ENCODE measurements at regions not wholly inside any gene's neighbourhood (a gene's known extent, or its start where the extent isn't known, plus 50 kb on each side); places are given as distances from the start of the nearest gene placed in this dataset.

DNA sequence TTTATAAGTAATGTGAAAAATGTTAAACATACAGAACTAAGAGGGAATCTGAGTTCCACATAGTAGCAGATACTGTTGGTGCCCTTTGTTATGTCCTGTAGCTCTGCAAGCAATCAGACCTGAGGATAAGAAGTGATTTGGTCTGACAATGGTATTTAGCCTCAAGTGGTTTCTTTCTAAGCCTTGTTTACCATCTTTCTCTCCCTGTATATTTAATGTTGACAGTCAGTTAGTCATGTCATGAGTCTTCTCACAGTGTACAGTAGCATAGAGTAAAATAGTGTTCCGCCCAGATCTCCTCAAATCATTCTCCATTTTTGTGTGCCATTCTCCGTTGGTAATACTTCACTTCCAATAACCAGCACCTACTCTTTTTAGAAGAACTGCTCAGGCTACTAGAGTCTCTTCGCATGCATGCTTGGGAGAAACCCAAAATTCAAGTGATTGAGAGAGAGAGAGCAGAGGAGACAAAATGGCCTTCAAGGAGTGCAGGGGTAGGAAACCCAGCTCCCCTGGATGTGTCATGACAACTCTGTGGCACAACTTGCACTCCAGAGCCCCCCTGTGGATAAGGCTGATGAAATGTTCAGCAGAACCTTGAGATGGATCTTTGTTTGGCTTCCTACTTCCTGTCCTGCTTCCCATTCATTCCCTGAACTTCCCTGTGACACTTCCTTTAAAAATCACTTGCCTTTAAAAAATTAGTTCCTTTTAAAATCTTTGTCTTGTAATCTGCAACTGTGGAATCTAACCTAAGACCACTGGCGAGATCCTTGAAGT lies 129.2 kb upstream of the FST start:
- DNase-seq (no peak), ATAC-seq (no peak)
- intact Hi-C loops (cut with micrococcal nuclease) = no loop called here

DNA sequence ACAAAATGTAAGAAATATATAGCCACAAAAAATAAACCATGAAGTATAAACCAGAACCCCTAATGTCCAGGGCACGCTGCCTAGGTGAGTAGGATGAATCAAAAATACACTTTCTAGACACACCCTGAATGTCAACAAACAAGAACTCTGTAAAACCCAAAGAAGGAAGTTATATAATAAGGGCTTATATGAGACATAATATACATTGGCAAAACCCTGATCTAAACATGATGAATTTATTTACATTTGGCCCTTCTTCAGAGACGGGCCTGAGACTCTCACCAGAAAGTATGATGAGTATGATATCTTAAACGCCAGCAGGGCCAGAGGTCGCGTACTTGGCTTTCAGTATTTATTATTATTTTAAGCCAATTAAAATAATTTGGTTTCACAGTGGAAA lies 125.1 kb upstream of the FST start:
- DNase-seq = no peak
- ATAC-seq = no peak
- intact Hi-C loops (cut with micrococcal nuclease) = no loop called here

DNA sequence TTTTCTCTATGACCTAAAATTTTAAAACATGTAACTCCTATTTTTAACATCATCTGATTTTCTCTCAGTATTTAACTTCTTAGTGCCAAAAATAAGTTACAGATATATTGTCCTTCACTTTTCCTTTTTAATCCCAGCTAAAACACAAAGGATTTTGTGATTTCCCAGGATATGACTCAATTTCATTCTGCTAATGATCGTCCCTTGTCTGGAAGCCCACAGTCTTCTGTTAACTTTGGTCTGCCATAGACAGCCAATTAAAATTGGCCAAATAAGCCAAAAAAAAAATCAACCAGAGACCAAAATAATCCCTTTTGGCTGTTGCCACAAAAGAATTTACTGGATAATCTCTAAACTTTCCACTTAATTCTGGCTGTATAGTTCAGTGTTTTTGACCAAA lies 124.5 kb upstream of the FST start:
- intact Hi-C loops (cut with micrococcal nuclease) = no loop called here
- DNase-seq (no peak), ATAC-seq (no peak)

DNA sequence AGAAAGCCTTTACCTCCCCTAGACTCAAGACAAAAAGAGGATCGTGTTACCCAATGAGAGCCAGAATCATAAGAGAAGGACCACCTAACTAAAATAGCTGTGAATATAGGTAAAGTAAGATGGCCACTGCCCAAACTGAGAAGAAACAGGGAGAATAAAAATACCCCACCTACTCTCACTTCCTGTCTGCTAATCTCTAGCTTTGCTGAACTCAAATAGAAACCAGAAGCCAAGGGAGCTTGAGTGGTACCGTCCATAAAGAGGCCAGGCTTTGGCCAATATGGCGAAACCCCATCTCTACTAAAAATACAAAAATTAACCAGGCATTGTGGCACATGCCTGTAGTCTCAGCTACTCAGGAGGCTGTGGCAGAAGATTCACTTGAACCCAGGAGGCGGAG lies 123.0 kb upstream of the FST start:
- intact Hi-C loops (cut with micrococcal nuclease) = no loop called here
- ATAC-seq (no peak), DNase-seq (no peak)

DNA sequence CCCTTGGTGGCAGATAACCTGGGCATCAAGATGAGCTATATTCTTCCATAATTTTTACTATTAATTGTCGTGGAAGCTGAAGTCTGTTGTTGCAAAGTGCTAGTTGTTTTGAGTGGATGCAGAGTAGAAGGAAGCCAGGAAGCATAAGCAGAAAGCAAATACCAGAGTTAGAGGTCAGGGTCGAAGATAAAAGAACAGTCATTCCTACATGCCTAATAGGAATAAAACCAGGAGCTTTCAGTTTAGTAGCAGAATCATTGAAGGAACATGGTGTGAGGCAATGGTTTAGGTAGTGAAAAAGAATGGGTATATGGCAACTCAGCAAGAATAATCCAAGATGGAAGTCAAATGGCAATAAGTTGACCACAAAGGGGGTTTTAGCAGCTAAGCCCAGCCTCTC lies 121.6 kb upstream of the FST start:
- intact Hi-C loops (cut with micrococcal nuclease) = no loop called here
- DNase-seq (no peak), ATAC-seq (no peak)

DNA sequence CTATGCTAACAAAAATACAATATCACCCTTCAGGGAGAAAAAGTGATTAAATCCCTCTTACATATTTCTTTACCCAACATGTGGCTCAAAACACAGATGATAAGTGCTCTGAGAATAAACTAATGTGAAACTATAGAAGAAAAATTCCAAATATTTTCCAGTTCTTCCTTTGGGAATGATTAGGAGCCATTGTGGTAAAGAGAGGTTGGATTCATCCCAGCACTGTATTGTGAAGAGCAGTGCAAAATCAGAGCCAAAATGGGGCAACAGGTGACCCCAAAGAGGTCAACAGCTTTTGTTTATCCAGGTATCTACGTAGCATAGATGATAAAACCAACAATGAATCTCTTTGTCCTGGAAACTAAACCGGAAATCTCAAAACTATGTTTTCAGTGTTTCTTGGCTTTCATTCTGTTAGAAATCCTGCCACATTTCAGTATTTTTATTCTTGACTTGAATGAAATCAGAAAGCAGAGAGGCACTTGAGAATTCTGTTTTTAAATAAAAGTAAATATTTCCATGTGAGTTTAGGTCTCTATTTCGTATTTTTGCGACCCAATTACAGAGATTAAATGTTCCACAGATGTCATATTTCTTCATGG lies 120.4 kb upstream of the FST start:
- peak; percentile 42 for ATAC-seq
- intact Hi-C loops (cut with micrococcal nuclease) = no loop called here
- no peak for DNase-seq

DNA sequence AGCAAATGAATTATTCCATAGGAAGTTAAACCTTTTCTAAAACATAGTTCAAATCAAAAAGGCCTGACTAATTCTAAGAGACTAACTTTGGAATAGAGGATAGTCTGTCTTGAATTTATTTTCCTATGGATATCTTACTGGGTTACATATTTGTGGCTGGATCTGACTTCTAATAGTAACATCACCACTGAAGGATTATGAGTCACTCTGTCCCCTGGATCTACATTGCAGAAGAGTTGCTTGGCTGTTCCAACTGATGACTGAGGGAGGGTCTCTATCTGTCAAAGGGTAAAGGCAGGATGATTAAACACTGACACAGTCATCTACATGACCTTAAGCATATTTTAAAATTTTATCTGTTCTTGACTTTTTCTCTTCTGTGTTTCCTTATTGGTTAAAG lies 119.6 kb upstream of the FST start:
- peak; percentile 23 for ATAC-seq
- intact Hi-C loops (cut with micrococcal nuclease) = no loop called here
- DNase-seq = no peak

DNA sequence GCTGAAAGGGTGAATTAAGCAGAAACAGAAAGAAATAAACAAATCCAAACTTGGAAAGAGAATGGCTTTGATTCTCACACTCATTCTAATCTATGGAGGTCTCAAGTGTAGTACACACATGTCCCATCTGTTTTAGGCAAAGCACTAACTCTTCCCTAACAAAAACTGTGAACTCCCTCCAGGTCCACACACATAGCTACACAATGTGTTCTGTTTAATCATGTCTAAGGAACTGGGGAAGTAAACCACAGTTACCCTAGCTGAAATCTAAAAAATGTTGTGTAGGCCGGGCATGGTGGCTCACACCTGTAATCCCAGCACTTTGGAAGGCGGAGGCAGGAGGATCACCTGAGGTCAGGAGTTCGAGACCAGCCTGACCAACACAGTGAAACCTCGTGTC lies 118.7 kb upstream of the FST start:
- intact Hi-C loops (cut with micrococcal nuclease) = no loop called here
- no peak for DNase-seq
- ATAC-seq = no peak

DNA sequence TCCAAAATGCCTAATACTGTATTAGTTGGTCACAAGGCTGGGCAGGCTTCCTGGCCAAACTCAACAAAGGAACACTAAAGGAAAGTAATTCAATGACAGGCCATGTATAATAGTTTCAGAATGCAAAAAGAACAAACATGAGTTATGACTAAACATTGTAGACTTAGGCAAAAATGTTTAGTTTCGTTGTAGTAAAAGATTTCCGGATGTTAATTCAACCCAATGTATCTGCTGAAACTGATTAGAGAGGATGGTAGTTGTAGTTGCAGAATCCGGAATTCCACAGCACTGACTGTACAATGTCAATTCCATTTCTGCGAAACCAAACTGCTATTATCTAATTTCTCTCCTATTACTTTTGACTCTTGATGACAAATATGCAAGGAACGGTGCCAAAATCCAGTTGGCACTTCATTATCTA lies 117.9 kb upstream of the FST start:
- intact Hi-C loops (cut with micrococcal nuclease) = no loop called here
- DNase-seq = no peak
- peak; percentile 53 for ATAC-seq

DNA sequence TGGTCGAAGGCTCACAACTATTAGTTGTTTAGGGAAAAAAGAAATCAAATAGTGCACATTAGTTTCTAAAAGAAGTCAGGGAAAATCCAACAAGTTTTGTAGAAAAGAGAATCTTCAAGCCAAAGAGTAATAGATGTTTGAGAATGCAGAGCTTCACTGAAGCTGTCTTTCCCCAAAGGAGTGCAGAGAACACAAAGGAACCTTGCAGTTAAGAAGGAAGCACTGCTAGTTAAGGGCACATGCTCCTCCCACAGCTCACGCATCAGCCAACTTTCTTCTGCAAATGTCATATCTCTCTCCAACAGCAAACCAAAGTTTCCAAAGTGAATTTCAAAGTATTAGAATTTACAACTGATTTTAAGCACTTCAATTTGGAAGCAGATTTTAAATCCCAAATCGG lies 116.4 kb upstream of the FST start:
- DNase-seq (no peak), ATAC-seq (peak; percentile 51)
- intact Hi-C loops (cut with micrococcal nuclease) = no loop called here

DNA sequence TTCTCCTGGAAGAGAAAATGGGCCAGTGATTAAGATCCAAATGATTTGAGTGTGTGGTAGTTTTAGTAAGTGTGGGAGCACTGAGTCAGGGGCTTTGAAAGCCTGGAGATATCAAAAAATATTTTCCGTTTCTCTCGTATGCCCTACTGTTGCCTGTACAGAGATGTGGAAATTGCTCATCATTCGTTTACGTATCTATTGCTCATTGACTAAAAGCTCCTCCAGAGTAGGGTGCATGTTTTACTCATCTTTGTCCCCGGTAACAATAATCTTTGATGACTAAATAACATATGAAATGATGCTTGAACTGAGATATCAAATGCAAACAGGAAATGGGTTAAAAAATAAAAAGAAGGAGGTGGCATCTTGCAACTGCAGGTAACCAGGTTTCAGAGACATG lies 114.2 kb upstream of the FST start:
- DNase-seq (no peak), ATAC-seq (no peak)
- intact Hi-C loops (cut with micrococcal nuclease) = no loop called here

DNA sequence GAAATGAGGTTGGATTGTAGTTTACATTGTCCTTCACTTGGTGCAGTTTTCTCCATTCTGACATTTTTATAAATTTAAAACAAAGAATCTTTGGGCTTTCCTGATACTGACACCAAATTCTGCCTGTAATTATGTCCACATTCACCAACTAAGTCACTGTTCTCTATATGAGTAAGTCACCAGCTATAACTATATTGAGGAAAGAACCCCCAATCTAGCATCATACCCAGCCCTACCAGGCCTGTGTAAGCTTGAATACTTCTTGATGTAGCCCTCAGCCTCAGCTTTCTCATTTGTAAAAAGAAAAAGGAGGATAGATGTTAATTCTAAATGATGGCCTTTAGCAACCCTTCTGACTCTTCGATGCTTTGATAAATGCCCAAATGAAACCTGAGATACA lies 112.7 kb upstream of the FST start:
- ATAC-seq = no peak
- intact Hi-C loops (cut with micrococcal nuclease) = no loop called here
- no peak for DNase-seq

DNA sequence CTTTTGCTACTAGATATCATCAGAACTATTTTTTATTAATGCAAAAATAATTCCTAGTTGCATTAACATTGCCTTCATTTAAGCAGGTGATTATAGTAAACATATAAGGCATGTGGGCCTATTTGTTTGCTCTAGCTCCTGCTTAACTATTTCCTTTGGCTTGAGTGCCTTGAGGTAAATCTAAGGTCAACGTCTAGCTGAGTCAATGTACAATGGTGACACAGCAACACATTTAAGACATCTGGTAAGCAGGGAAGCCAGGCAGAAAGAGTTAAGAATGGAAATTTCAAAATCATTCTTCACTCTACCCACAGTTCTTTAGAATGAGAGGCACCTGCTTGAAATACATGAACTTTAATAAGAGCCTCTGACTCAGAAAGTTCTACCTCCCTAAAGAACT lies 111.9 kb upstream of the FST start:
- ATAC-seq (no peak), DNase-seq (no peak)
- intact Hi-C loops (cut with micrococcal nuclease) = no loop called here

DNA sequence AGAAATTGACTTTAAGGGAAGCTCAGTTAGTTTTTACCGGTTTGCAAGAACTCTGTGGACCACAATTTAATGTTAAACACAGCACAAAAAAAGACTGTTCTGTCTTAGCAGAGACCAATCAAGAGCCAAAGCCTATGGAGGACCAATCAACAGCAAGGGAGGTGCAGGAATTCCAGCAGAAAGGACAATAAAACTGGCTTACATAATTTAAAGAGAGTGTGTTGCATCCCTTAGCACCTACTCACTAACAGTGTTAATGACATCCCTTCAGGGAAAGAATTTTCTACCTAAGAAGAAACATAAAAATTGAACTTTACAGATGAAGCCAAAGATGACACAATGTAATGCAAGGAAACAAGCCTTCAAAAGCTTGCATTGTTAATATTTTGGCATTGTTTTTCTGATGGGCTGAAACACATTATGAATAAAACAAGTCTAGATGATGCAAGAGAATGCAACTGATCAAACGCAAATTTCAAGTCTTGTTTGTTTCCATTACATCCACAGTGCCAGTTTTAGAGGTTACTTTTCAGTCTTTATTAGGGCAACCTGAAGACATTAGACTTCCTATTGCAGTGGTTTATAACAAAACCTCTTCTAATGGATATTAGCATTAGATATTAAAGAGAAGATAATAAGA lies 111.3 kb upstream of the FST start:
- intact Hi-C loops (cut with micrococcal nuclease) = no loop called here
- ATAC-seq (no peak), DNase-seq (no peak)

DNA sequence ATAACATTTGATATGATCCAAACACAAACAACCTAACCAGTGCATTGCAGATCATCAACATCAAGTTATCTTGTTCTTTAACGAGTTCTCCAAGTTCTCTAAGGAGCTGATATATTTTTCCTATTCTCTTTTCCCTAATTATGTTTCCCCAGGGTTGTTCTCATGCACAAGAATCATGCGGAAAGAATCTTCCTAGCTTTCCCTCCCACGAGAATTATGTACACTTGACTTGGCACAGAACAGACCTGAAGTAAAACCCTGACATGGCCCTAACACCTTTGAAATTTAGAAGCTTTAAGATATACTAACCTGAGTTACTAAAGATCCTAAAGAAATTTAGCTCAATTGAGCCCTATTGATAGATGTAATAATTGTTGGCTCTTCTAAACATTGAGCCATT lies 110.7 kb upstream of the FST start:
- no peak for ATAC-seq
- intact Hi-C loops (cut with micrococcal nuclease) = no loop called here
- DNase-seq = no peak

DNA sequence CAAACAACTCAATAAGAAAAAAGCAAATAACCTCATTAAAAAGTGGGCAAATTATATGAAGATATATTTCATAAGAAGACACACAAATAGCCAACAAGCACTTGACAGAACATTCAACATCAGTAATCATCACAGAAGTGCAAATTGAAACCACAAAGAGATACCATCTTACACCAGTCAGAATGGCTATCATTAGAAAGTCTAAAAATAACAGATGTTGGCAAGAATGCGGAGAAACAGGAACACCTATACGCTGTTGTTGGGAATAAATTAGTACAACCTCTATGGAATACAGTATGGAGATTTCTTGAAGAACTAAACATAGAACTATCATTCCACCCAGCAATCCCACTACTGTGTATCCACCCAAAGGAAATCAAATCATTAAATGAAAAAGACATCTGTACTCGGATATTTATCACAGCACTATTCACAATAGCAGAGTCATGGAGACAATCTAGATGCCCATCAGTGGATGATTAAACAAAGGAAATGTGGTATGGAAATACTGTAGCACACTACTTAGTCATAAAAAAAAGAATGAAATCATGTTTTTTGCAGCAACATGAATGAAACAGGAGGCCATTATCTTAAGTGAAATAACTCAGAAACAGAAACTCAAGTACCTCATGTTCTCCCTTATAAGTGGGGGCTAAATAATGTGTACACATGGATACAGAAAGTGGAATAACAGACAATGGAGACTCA lies 106.8 kb upstream of the FST start:
- DNase-seq (no peak), ATAC-seq (no peak)
- intact Hi-C loops (cut with micrococcal nuclease) = no loop called here

DNA sequence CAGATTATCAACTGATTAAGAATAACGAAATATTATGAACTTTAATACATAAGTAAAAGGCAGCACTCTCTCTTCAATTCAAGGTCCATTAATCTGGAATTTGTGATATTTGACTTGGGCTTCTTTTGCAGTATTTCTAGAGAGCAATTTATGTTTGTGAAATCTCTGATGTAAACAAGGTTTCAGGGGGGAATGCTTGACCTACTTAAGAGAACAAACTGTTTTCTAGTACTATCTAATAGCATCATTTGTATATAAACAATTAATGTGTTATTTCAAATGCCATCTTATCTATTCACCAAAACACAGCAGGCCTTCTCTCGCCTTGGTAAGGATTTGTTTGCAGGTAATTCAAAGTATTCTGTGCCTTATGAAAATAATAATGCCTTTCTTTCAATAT lies 103.6 kb upstream of the FST start:
- ATAC-seq (no peak), DNase-seq (no peak)
- intact Hi-C loops (cut with micrococcal nuclease) = no loop called here

DNA sequence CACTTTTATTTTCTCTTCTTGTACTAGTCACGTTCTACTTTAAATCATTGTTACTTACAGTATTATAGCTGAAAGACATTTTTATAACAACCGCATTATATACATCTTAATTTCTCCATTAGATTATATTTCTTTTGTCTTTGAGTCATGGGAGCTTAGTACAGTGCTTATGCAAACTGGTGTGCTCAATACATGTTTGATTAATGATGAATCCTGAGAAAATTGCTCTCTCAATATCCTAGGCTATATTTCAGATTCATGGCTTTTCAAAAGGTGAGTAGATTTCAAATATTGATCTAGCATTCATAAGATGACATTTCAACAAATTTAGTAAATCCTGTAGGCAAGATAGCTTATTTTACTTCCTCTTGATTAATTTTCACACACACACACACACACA lies 102.2 kb upstream of the FST start:
- no peak for DNase-seq
- no peak for ATAC-seq

DNA sequence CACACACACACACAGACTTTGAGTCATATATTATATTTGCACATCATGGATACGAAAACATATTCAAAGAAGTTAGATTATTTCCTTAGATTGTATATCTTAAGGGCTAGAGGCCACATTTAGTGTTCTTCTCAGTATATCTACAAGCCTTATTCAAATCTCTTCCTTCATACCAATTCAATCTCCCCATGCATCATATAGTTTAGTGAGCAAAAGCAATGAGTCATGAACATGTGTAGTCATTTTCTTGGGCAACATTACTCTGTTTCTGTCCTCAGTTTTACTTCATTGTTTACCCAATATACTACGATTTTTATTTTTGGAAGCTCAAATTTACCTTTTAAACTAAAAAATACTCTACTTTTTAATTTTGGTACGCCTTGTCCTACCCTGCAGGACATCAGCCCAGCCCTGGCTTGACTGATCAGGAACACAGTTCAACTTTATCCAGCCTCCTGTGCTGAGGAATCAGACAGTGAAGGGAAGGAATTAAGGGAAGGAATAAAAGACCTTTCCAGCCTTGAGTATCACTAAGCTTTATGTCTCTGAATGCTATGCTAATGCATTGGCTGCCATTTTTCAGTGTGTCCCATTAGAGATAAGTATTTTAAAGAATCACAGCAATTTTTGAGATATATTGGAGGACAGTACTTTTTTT lies 101.7 kb upstream of the FST start:
- intact Hi-C loops (cut with micrococcal nuclease) = no loop called here
- ATAC-seq (no peak), DNase-seq (no peak)

More for the DNA sequence above, 102.2 kb upstream of the FST start:
- intact Hi-C loops (cut with micrococcal nuclease) = no loop called here

DNA sequence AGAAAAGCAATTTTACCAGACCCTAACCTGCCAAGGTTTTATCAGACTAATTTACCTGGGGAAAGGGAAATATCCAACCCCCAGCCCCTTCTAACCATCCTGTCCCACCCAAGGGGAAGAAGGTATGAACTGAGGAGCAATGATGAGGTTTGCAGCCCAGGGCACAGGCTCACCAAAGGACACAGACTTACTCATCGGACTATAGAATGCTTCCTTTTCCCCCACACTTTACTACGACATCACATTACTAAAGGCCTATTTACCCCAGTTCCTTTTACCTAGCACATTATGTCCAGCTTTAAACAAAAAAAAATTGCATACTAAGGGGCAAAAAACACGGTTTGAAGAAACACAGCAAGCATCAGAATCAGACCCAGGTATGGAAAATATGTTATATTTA lies 94.1 kb upstream of the FST start:
- intact Hi-C loops (cut with micrococcal nuclease) = no loop called here
- no peak for DNase-seq
- ATAC-seq = no peak
